ENCODE measurements at regions not wholly inside any gene's neighbourhood (a gene's known extent, or its start where the extent isn't known, plus 50 kb on each side); places are given as distances from the start of the nearest gene placed in this dataset.

- Histone ChIP-seq H4K20me1 (replicated peaks; ENCODE audit: control insufficient read depth, extremely low read depth, insufficient read depth, low read length) (no peaks in the 10 kb centered on the region), H3K27me3 (ENCODE audit: control insufficient read depth in 2 of 2, insufficient read depth in 2 of 2, low read length in 2 of 2) (no peaks in the 10 kb centered on the region), H3K9me1 (replicated peaks; ENCODE audit: control insufficient read depth, extremely low read depth, insufficient read depth, low read length) (no peaks in the 10 kb centered on the region), H3K4me3 (replicated peaks in 1 of 3; ENCODE audit: insufficient read depth in 1 of 3, low read depth in 1 of 3, low read length in 3 of 3) (no peak overlapping the region), H2AFZ (ENCODE audit: low read depth, low read length) (no peak overlapping the region), H3K79me2 (ENCODE audit: control insufficient read depth, insufficient read depth, low read length) (no peaks in the 10 kb centered on the region), H3K4me2 (ENCODE audit: insufficient read depth, low read length) (no peak overlapping the region), H3K4me1 (ENCODE audit: control insufficient read depth, extremely low read depth, insufficient read depth, low read length) (no peaks in the 10 kb centered on the region), H3K27ac (ENCODE audit: insufficient read depth, low read depth, low read length) (no peak overlapping the region), H3K9ac (replicated peaks; ENCODE audit: extremely low read depth, insufficient read depth, low read length) (no peak overlapping the region), H3K9me3 (replicated peaks; ENCODE audit: control insufficient read depth, insufficient read depth, low read length) (peaks cover 2% of the 10 kb centered on the region), H3K36me3 (ENCODE audit: control insufficient read depth in 2 of 2, extremely low read depth in 1 of 2, insufficient read depth in 2 of 2, low read length in 2 of 2) (no peaks in the 10 kb centered on the region)
- FAIRE-seq (no peak), DNase-seq (ENCODE audit: low read depth, low spot score) (no peak)
- dilution Hi-C loops (cut with MboI; ENCODE audit: extremely low pct_ligation_motif_present, low sequenced_read_pairs) (no loop called here), intact Hi-C loops (cut with micrococcal nuclease) (no loop called here)
- ChIA-PET CTCF (no interaction called here), POLR2A (no interaction called here)
- TF ChIP-seq MYC (IDR thresholded peaks at IDR 0.05; ENCODE audit: low read depth, low read length) (no peak), POLR2A (IDR thresholded peaks at IDR 0.05; ENCODE audit: low read depth, low read length) (no peak), JUN (IDR thresholded peaks at IDR 0.05; ENCODE audit: borderline replicate concordance, insufficient read depth, insufficient read length, low read depth) (no peak), EZH2 (IDR thresholded peaks at IDR 0.05; ENCODE audit: borderline replicate concordance, low read depth, low read length, severe bottlenecking) (no peak), FOS (IDR thresholded peaks at IDR 0.05; ENCODE audit: borderline replicate concordance, insufficient read depth, low read length) (no peak), GATA2 (IDR thresholded peaks at IDR 0.05; ENCODE audit: insufficient read depth, insufficient read length, low read depth, low read length) (no peak), POLR2AphosphoS5 (IDR thresholded peaks at IDR 0.05; ENCODE audit: insufficient read depth, low read depth, low read length) (no peak), MAX (IDR thresholded peaks at IDR 0.05; ENCODE audit: insufficient read depth, insufficient read length) (no peak)
- TF ChIP-seq, protein P1, sequence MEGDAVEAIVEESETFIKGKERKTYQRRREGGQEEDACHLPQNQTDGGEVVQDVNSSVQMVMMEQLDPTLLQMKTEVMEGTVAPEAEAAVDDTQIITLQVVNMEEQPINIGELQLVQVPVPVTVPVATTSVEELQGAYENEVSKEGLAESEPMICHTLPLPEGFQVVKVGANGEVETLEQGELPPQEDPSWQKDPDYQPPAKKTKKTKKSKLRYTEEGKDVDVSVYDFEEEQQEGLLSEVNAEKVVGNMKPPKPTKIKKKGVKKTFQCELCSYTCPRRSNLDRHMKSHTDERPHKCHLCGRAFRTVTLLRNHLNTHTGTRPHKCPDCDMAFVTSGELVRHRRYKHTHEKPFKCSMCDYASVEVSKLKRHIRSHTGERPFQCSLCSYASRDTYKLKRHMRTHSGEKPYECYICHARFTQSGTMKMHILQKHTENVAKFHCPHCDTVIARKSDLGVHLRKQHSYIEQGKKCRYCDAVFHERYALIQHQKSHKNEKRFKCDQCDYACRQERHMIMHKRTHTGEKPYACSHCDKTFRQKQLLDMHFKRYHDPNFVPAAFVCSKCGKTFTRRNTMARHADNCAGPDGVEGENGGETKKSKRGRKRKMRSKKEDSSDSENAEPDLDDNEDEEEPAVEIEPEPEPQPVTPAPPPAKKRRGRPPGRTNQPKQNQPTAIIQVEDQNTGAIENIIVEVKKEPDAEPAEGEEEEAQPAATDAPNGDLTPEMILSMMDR (IDR thresholded peaks at IDR 0.05; ENCODE audit: extremely low read depth in 1 of 2, insufficient read depth in 1 of 2, low read depth in 1 of 2, low read length in 2 of 2) = no peak
- no TSS peak for BruUV-seq (replicated peaks)
These were observed 151.8 kb upstream of the MSX2 start for GRCh38 chr5:174572591-174572990.
